Right kidney (tissue), 1 donor: ENCODE measurements at regions not wholly inside any gene's neighbourhood (a gene's known extent, or its start where the extent isn't known, plus 50 kb on each side); places are given as distances from the start of the nearest gene placed in this dataset.
A peak's percentile ranks its signal among the peaks of the same experiment; 100 is the strongest.
"Not testable (repeated sequence)": the region's sequence is repeated elsewhere in the genome, so short reads cannot be mapped to it uniquely, and the experiment has no call there.

Experiments
- DNase-seq: peaks from one replicate; pipeline ENCODE4 v3.0.0-alpha.2; 2016

DNA sequence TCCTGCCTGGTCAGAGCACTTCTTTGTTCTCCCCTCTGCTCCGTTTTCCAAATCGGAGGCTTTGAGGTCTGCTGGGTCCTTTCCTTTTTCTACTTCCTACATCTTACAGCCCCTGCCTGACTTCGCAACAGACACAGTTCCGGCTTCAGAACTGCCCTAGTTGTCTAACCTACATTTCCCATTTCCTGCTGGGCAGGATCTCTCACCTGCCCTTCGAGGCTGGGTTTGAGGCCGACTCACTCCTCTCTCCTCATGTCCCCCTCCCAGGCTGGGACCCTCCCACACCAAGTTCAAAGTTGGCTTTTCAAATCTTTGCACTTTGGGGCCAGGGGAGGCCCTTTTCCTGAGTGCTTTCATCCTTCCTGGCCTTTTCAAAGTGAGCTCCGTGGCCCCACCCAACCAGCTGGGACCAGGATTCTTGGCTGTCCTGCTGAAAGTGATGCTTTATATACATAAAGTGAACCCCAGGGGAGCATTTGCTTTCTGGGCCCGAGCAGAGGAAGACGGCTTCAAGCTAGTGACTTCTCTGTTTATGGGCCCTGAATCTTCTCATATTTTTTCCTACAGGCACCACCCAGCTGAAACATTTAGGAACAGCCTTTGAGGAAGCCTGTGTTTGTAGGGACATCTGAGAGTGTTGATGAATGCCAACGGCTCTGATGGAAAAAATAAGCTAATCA lies 281.0 kb upstream of the CRY1 start:
- DNase-seq: no peak

GRCh38 chr12:107375231-107375630 lies 281.9 kb upstream of the CRY1 start:
- no peak for DNase-seq

DNA sequence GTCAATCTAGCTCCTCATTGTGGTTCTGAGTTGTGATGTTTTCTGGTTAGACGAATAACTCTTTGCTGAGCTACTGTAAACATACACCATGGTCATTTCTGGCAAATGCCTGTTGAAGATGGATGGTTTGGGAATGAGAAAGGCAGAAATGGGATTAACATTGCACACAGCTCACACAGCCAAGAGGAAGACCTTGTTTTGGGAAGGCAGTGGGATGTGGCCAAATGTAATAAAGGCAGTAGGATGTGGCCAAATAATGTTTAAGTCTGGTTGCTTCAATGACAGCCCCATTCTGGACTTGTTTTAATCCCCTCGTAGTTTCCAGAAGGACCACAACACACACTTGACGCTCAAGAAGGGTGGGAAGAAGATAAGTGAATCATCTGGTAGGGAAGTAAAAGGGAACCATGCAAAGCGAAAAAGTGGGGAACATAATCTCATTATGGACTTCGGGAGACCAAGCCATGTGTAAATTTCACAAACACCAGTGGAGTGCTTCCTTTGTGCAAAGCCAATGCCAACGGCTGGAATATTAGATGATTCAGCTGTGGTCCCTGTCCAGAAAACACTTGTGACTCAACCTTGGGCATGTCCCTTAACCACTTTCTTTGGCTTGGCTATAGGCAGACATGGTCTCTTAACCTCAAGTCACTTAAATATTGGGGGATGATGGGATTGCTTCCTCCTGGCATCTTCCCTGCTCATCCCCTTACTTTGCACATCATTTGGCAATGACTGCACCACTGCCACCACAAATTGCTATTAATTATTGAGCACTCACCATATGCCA lies 284.4 kb upstream of the CRY1 start:
- DNase-seq: no peak

DNA sequence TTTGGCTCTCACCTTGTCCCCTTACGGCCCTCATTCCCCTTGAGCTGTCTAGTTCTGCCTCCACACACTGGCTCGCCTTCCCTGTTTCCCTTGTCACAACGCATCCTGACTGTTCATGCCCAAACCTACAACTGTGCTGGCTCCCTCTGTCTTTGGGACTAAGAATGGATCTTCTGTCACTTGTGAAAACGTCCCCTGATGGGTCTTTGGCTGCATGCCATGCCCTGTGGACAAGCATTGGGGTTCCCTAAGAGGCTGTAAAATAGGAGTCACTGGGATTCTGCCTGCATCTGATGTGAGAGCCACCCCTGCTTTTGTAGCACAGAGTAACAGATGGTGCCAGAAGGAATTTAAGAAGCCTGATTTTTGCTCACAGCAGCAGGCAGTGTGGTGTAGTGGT lies 285.3 kb upstream of the CRY1 start:
- no peak for DNase-seq

- not testable (repeated sequence) for DNase-seq
These were observed 285.9 kb upstream of the CRY1 start for GRCh38 chr12:107379142-107379851.

DNA sequence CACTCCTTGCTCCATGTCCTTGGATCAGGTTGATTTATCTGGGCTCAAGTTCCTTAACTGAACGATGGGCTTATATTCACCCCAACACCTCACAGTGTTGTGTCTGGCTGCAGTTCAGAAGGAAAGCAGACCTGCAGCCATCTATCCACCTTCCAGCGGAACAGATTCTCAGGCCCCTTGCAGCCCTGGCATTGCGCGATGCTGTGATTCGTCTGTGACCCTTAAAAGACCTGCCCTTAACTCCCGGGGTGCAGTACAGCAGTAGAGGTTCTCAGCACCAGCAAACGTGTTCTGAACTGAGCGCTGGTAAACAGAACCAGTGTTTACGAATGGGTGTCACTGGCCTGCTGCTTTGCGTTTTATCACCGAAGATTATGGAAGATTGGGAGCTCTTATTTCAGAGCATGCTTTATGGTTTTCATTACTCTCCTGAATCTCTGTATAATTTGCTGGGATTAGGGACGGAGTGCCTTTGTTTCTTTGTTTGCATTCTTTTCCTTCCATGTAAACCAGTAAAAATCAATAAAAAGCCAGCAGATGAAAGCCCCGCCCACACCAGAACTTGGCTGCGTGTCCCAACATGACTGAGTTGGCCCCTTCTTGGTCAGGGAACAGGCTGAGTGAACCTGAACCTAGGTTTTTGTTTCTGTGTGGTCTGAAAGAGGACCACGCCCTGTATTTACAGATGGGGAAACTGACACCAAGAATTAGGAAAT lies 286.7 kb upstream of the CRY1 start:
- DNase-seq: no peak

- no peak for DNase-seq
These were observed 291.3 kb upstream of the CRY1 start for GRCh38 chr12:107384645-107385044.

DNA sequence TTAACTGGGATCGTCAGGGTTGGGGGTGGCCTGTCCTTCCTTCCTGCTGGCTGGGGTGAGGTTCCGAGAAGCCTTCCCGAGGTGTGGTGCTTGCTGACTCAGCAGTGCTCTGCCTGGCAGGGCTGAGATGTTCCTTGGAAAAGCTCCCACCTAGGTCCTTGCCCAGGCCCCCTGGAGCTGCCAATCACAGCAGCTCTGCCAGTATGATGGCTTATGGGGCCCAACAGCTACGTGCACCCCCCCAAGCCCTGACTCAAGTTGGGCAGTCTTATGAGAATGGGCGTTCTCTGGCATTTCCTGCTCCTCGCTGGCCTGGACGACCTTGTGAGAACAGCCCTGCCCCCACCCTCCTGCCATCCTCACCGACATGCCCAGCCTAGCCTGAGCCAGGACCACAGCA lies 292.2 kb upstream of the CRY1 start:
- no peak for DNase-seq

- DNase-seq: no peak
These were observed 293.2 kb upstream of the CRY1 start for GRCh38 chr12:107386569-107386968.

- DNase-seq: no peak
These were observed 294.9 kb upstream of the CRY1 start for GRCh38 chr12:107388263-107388662.

GRCh38 chr12:107390414-107390813 lies 295.2 kb upstream of the PWP1 start:
- DNase-seq: no peak

GRCh38 chr12:107393043-107393717 lies 292.4 kb upstream of the PWP1 start:
- no peak for DNase-seq

GRCh38 chr12:107394693-107395092 lies 290.9 kb upstream of the PWP1 start:
- DNase-seq: no peak

DNA sequence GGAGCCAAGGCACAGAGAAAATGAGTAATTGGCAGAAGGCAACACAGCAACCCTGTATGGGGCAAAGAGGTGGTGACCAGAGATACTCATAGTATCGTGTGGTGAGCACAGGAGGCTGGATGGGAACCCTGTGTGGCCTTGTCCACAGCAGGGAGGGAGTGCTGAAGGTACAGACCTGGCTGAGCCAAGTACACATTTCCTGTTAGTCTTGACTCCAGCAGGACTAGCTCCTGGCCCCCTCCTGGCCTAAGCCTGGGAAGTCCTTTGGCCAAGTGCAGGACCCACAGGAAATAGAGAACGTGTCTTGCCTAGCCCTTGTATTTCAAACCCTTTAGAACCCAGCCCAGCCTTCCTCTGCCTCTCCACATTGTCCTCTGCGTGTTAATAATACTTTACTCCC lies 289.8 kb upstream of the PWP1 start:
- DNase-seq: no peak

- DNase-seq: no peak
These were observed 288.6 kb upstream of the PWP1 start for GRCh38 chr12:107396991-107397390.

DNA sequence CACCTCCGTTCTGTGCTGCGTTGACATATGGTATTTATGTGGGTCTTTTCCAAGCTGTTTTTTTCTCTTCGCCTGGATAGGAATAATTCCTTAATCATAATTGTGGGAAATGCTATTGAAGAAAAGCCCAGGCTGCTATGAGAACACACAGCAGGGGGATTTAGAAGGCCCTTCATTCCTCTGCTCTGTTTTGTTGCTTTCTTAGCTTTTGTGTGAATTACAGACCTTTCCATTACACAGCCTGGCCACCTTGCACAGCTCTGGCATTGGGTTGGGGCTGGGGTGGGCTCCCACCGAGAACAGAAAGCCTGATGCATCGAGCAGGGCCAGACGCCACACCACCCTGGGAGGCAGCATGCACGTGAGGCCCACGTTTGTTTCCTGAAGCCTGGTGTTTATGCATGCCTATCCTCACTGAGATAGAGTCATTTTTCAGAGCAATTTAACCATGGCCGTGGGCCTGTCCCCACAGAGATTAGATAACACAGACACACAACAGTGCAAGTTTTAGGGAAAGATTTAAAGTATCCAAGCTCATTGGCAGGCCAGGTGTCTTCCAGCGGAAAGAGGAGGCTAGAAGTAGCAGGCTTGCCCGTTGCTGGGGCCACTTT lies 287.6 kb upstream of the PWP1 start:
- no peak for DNase-seq

DNA sequence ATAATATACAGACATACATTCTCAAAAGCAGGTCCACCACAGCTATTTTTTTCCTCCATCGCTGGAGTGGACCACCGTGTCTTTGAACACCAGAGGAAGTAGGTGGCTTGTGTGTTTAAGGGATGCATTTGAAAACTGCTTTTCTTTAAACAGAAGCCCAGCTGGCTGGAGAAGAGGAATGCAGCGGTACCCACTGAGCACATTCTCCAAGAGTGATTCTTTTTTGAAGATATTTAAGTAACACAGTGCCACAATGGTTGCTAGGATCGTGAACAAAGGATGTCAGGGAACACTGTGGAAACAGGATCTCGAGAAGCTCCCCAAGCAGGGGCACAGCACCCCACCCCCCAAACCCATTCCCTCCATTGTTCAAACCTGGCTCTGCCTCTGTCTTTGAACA lies 286.6 kb upstream of the PWP1 start:
- no peak for DNase-seq

- DNase-seq: no peak
These were observed 284.7 kb upstream of the PWP1 start for GRCh38 chr12:107400686-107401447.

GRCh38 chr12:107402041-107403022 lies 283.3 kb upstream of the PWP1 start:
- DNase-seq: peak; percentile 34

- no peak for DNase-seq
These were observed 280.6 kb upstream of the PWP1 start for GRCh38 chr12:107404981-107405380.
